ENCODE measurements at regions not wholly inside any gene's neighbourhood (a gene's known extent, or its start where the extent isn't known, plus 50 kb on each side); places are given as distances from the start of the nearest gene placed in this dataset.

DNA sequence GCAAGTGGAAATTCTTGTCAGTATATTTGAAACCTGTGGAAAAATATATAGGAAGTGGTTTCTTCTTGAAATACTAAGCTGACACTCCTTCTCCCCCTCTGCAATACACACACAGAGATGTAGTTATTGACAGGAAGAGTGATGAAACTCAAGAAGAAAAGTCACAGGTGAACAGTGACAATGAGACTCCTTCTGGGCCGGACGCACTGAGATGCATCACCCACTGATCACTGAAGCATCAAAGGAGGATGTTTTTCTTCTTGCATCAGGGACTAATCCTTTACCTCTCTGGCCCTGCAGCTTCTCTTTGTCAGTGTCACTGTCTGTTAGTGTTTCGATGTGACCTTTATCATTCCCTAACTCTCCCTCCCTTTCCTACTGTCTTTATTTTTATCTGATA is 1864.2 kb upstream of the C9orf72 start:
- TF ChIP-seq EZH2 (IDR thresholded peaks at IDR 0.05; ENCODE audit: low read depth): no peak
- TF ChIP-seq, protein P1, sequence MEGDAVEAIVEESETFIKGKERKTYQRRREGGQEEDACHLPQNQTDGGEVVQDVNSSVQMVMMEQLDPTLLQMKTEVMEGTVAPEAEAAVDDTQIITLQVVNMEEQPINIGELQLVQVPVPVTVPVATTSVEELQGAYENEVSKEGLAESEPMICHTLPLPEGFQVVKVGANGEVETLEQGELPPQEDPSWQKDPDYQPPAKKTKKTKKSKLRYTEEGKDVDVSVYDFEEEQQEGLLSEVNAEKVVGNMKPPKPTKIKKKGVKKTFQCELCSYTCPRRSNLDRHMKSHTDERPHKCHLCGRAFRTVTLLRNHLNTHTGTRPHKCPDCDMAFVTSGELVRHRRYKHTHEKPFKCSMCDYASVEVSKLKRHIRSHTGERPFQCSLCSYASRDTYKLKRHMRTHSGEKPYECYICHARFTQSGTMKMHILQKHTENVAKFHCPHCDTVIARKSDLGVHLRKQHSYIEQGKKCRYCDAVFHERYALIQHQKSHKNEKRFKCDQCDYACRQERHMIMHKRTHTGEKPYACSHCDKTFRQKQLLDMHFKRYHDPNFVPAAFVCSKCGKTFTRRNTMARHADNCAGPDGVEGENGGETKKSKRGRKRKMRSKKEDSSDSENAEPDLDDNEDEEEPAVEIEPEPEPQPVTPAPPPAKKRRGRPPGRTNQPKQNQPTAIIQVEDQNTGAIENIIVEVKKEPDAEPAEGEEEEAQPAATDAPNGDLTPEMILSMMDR (conservative IDR thresholded peaks at IDR 0.05): no peak

All from PC-9 (cell line).